H9 (cell line): ENCODE measurements at regions not wholly inside any gene's neighbourhood (a gene's known extent, or its start where the extent isn't known, plus 50 kb on each side); places are given as distances from the start of the nearest gene placed in this dataset.

Source experiments
- DNase-seq: peaks from one replicate; pipeline ENCODE4 v3.0.0-alpha.2; 2017
- H2AFZ ChIP-seq: one replicate; pipeline ENCODE4 v1.6.1; 2013; ENCODE audit warnings: mild to moderate bottlenecking, low read length, control low read depth, moderate library complexity
- H2AK5ac ChIP-seq: 2 replicates; pipeline ENCODE4 v1.6.1; 2013; ENCODE audit warnings: low read length, control low read depth, mixed read lengths; ENCODE audit not compliant: insufficient read length
- H2BK120ac ChIP-seq: one replicate; pipeline ENCODE4 v1.6.1; 2013; ENCODE audit warnings: low read depth, mild to moderate bottlenecking, low read length, control low read depth, inconsistent platforms; ENCODE audit not compliant: poor library complexity, severe bottlenecking
- H2BK12ac ChIP-seq: 2 replicates; pipeline ENCODE4 v1.6.1; 2013; ENCODE audit warnings: low read length, control low read depth, mixed read lengths, low read depth; ENCODE audit not compliant: insufficient read length
- H2BK15ac ChIP-seq: 2 replicates; pipeline ENCODE4 v1.6.1; 2013; ENCODE audit warnings: low read depth, low read length, control low read depth
- H2BK20ac ChIP-seq: one replicate; pipeline ENCODE4 v1.6.1; 2013; ENCODE audit warnings: low read depth, mild to moderate bottlenecking, low read length, control low read depth, inconsistent platforms; ENCODE audit not compliant: poor library complexity, severe bottlenecking
- H2BK5ac ChIP-seq: 2 replicates; pipeline ENCODE4 v1.6.1; 2013; ENCODE audit warnings: low read length, control low read depth, mixed read lengths; ENCODE audit not compliant: insufficient read length
- H3K14ac ChIP-seq: 2 replicates; pipeline ENCODE4 v1.6.1; 2013; ENCODE audit warnings: low read length, control low read depth; ENCODE audit not compliant: insufficient read depth
- H3K18ac ChIP-seq: 2 replicates; pipeline ENCODE4 v1.6.1; 2013; ENCODE audit warnings: low read depth, mild to moderate bottlenecking, mixed read lengths, low read length, control low read depth; ENCODE audit not compliant: insufficient read length
- H3K23ac ChIP-seq: 2 replicates; pipeline ENCODE4 v1.6.1; 2013; ENCODE audit warnings: low read length, control low read depth, mixed read lengths, low read depth; ENCODE audit not compliant: insufficient read length
- H3K23me2 ChIP-seq: 2 replicates; pipeline ENCODE4 v1.6.1; 2013; ENCODE audit warnings: low read depth, mild to moderate bottlenecking, mixed read lengths, low read length, control low read depth; ENCODE audit not compliant: insufficient read length, poor library complexity, severe bottlenecking
- H3K27ac ChIP-seq: 2 replicates; pipeline ENCODE4 v1.5.1; 2013; ENCODE audit warnings: low read length, control low read depth, mixed read lengths, low read depth; ENCODE audit not compliant: insufficient read length
- H3K27me3 ChIP-seq: 2 replicates; pipeline ENCODE4 v1.6.1; 2013; ENCODE audit warnings: low read length, control low read depth, inconsistent platforms; ENCODE audit not compliant: insufficient read depth
- H3K4ac ChIP-seq: 2 replicates; pipeline ENCODE4 v1.6.1; 2013; ENCODE audit warnings: low read depth, mild to moderate bottlenecking, control low read depth, inconsistent platforms, low read length, moderate library complexity
- H3K4me1 ChIP-seq: 2 replicates; pipeline ENCODE4 v1.6.1; 2013; ENCODE audit warnings: low read length, control low read depth, inconsistent platforms; ENCODE audit not compliant: insufficient read depth
- H3K4me2 ChIP-seq: 2 replicates; pipeline ENCODE4 v1.6.1; 2013; ENCODE audit warnings: low read length, control low read depth, mixed read lengths; ENCODE audit not compliant: insufficient read length, insufficient read depth
- H3K56ac ChIP-seq: 2 replicates; pipeline ENCODE4 v1.6.1; 2013; ENCODE audit warnings: low read depth, mild to moderate bottlenecking, mixed read lengths, low read length, control low read depth; ENCODE audit not compliant: insufficient read length
- H3K79me1 ChIP-seq: 2 replicates; pipeline ENCODE4 v1.6.1; 2013; ENCODE audit warnings: low read depth, mild to moderate bottlenecking, moderate library complexity, low read length, control low read depth, inconsistent platforms; ENCODE audit not compliant: insufficient read depth, poor library complexity, severe bottlenecking
- H3K79me2 ChIP-seq: 2 replicates; pipeline ENCODE4 v1.6.1; 2013; ENCODE audit warnings: low read length, control low read depth, inconsistent platforms; ENCODE audit not compliant: insufficient read depth
- H3K9ac ChIP-seq: 2 replicates; pipeline ENCODE4 v1.6.1; 2013; ENCODE audit warnings: low read length, control low read depth, mixed read lengths; ENCODE audit not compliant: insufficient read length; ENCODE audit errors: extremely low read depth
- H3K9me3 ChIP-seq: one replicate; pipeline ENCODE4 v1.6.1; 2013; ENCODE audit warnings: low read depth, low read length, inconsistent platforms; ENCODE audit not compliant: control insufficient read depth
- H3T11ph ChIP-seq: one replicate; pipeline ENCODE4 v1.6.1; 2013; ENCODE audit warnings: mild to moderate bottlenecking, low read length, control low read depth, inconsistent platforms
- H4K20me1 ChIP-seq: one replicate; pipeline ENCODE4 v1.6.1; 2013; ENCODE audit not compliant: control insufficient read depth, insufficient read length, insufficient read depth
- H4K5ac ChIP-seq: 2 replicates; pipeline ENCODE4 v1.6.1; 2013; ENCODE audit warnings: low read depth, mild to moderate bottlenecking, mixed read lengths, low read length, control low read depth; ENCODE audit not compliant: insufficient read length
- H4K8ac ChIP-seq: replicated peaks from 2 replicates; pipeline ENCODE4 v1.6.1; 2013; ENCODE audit warnings: low read length, control low read depth, mixed read lengths, low read depth; ENCODE audit not compliant: insufficient read length
- H4K91ac ChIP-seq: 2 replicates; pipeline ENCODE4 v1.6.1; 2013; ENCODE audit warnings: low read depth, mild to moderate bottlenecking, moderate library complexity, mixed read lengths, low read length, control low read depth; ENCODE audit not compliant: insufficient read length
- H3K27ac Mint-ChIP-seq, 3 experiments: 2 replicates in 2 of 3; 3 replicates in 1 of 3; pipeline ENCODE4 v1.8.0; 2020 to 2021; ENCODE audit warnings: mixed read lengths in 3 of 3, mild to moderate bottlenecking in 1 of 3, moderate library complexity in 1 of 3
- H3K27me3 Mint-ChIP-seq: 2 replicates; pipeline ENCODE4 v1.8.0; 2021; ENCODE audit warnings: low read depth, mild to moderate bottlenecking, moderate library complexity, mixed read lengths
- H3K36me3 Mint-ChIP-seq, 3 experiments: 2 replicates in 2 of 3; 3 replicates in 1 of 3; pipeline ENCODE4 v1.8.0; 2020 to 2021; ENCODE audit warnings: low read depth in 3 of 3, mixed read lengths in 3 of 3; ENCODE audit not compliant: insufficient read depth in 1 of 3
- H3K4me1 Mint-ChIP-seq, 2 experiments: 2 replicates each; pipeline ENCODE4 v1.8.0; 2020; ENCODE audit warnings: mixed read lengths in 2 of 2
- H3K4me3 Mint-ChIP-seq, 2 experiments: 2 replicates in 1 of 2; 3 replicates in 1 of 2; pipeline ENCODE4 v1.8.0; 2020 to 2021; ENCODE audit warnings: mild to moderate bottlenecking in 2 of 2, mixed read lengths in 2 of 2, moderate library complexity in 1 of 2
- H3K9me3 Mint-ChIP-seq, 2 experiments: 2 replicates in 1 of 2; 3 replicates in 1 of 2; pipeline ENCODE4 v1.8.0; 2020; ENCODE audit warnings: mild to moderate bottlenecking in 2 of 2, mixed read lengths in 2 of 2, moderate library complexity in 1 of 2
- CTCF ChIP-seq: fragments of 200-600 bp; sonication (generic); conservative IDR thresholded peaks from 3 replicates; pipeline ENCODE4 v1.8.0; 2021; ENCODE audit warnings: antibody characterized with exemption, mild to moderate bottlenecking
- WGBS: extraction: QIAGEN DNeasy Blood & Tissue Kit; methylation state at CpG from one replicate; pipeline ENCODE4 v1.1.7; 2013; ENCODE audit warnings: missing lambda C conversion rate, low lambda C conversion rate, mixed read lengths; ENCODE audit not compliant: insufficient read length; ENCODE audit errors: extremely low coverage; 5-methylcytosine and 5-hydroxymethylcytosine counted together

DNA sequence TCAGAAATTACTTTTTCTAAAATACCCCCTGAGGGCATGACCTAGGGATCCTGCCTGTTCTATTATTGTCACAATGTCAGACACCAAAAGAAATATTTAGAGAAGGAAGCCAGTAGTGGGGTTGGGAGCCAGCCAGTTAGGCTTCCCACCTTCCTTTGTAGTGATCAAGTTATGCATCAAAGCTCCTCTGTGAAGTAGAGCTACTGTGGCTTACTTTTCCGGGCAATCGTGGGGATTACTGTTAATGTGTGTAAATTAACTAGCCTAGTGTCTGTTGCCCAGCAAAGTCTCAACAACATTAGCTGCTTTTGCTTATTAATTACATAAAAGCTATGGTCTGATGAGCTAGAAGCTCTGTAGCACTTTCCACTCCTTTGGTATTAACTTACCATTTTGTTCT is 109.0 kb upstream of the PCAT7 start:
- Histone ChIP-seq H3K18ac (no peak overlapping the region), H2BK12ac (no peak overlapping the region), H3K4ac (no peak overlapping the region), H3K14ac (no peak overlapping the region), H2AK5ac (no peak overlapping the region), H3K9ac (no peak overlapping the region), H3K4me2 (no peak overlapping the region), H4K8ac (no peak overlapping the region), H4K5ac (no peak overlapping the region), H3T11ph (no peak overlapping the region), H2BK120ac (no peak overlapping the region), H4K91ac (no peak overlapping the region), H2BK15ac (no peak overlapping the region), H3K79me1 (no peaks in the 10 kb centered on the region), H3K27ac (no peak overlapping the region), H3K79me2 (no peaks in the 10 kb centered on the region), H3K9me3 (no peaks in the 10 kb centered on the region), H3K4me1 (no peaks in the 10 kb centered on the region; the same call in 1 of the 2 replicates), H2AFZ (no peak overlapping the region), H3K27me3 (no peaks in the 10 kb centered on the region), H3K23me2 (no peaks in the 10 kb centered on the region), H4K20me1 (no peaks in the 10 kb centered on the region), H3K56ac (no peak overlapping the region), H3K23ac (no peak overlapping the region), H2BK20ac (no peak overlapping the region), H2BK5ac (no peak overlapping the region)
- peaks cover 14 to 49% (median 44%) of the 10 kb centered on the region in 3 experiments; a peak in 6 of 7 replicates for H3K36me3 Mint-ChIP-seq
- no peak for DNase-seq
- WGBS = no CpG with 5 or more reads among the region's 2 CpGs
- peaks cover 4 to 7% of the 10 kb centered on the region in 2 experiments for H3K4me1 Mint-ChIP-seq
- no peak overlapping the region for H3K4me3 Mint-ChIP-seq
- no peaks in the 10 kb centered on the region for H3K9me3 Mint-ChIP-seq
- no peak for TF ChIP-seq CTCF
- H3K27ac Mint-ChIP-seq = peak overlapping the region in 2 of 3 experiments; percentile 41 to 45; a peak in 1 of 7 replicates
- no peaks in the 10 kb centered on the region; the same call in 1 of the 2 replicates for H3K27me3 Mint-ChIP-seq
